LNCAP (cell line): ENCODE measurements at regions not wholly inside any gene's neighbourhood (a gene's known extent, or its start where the extent isn't known, plus 50 kb on each side); places are given as distances from the start of the nearest gene placed in this dataset.

Source experiments
- TF ChIP-seq, protein P1 (sequence below): fragments of 450-650 bp; IDR thresholded peaks from 2 replicates; pipeline ENCODE4 v1.5.1; 2017; ENCODE audit warnings: mild to moderate bottlenecking

DNA sequence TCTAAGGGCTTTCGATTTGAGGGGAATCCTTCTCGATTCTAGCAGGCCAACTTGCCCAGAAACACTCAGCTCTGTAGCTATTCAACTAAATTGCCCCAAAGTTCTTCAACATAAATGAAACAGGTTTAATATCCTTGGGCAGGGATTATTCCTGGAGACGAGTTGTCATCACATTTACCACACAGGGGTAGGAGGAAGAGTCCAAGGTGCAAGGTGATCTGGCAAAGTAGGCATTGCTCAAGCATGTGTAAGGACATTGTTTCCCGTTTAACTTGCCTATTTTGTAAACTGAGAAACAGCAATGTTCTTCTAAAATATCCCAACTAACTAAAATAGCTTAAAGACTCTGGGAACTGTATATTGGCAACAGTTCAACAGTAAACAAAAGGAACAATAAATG, 814.3 kb downstream of the BCL11A start:
- TF ChIP-seq, protein P1, sequence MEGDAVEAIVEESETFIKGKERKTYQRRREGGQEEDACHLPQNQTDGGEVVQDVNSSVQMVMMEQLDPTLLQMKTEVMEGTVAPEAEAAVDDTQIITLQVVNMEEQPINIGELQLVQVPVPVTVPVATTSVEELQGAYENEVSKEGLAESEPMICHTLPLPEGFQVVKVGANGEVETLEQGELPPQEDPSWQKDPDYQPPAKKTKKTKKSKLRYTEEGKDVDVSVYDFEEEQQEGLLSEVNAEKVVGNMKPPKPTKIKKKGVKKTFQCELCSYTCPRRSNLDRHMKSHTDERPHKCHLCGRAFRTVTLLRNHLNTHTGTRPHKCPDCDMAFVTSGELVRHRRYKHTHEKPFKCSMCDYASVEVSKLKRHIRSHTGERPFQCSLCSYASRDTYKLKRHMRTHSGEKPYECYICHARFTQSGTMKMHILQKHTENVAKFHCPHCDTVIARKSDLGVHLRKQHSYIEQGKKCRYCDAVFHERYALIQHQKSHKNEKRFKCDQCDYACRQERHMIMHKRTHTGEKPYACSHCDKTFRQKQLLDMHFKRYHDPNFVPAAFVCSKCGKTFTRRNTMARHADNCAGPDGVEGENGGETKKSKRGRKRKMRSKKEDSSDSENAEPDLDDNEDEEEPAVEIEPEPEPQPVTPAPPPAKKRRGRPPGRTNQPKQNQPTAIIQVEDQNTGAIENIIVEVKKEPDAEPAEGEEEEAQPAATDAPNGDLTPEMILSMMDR: no peak

DNA sequence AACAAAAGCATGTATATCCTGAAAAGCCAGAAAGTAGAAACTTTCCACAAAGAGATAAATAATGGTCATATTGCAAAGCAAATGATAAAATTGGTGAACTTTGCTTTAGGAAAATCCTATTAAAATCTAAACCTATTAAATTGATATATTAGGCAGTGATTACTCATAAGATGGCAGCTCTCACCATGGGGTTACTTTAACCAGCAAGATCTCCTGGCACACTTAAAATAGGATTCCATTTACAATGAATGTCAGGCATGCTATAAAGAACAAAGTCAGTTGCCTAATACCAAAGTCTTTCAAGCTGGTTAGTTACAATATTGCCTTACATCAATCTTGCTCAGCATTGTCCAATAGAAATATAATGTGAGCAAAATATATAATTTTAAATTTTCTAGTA, 816.2 kb downstream of the BCL11A start:
- TF ChIP-seq, protein P1: no peak

DNA sequence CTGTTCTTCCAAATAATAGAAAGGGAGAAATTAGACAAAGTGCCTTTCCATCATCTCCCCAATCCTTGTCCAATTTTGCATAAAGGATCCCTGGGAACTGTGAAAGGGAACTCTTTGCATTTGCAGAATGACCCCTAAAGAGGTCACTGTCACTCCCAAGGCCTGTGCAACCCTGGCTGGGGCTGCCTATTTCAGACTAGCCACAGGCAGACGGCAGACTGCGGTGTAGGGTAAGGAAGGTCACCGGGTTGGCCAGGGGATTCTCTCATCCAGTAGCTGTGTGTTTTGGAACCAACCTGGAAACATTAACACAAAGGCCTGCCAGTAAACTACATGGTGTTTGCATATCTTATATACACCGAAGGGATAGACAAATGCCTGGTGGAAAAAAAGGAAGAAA, 818.7 kb downstream of the BCL11A start:
- TF ChIP-seq, protein P1: no peak

DNA sequence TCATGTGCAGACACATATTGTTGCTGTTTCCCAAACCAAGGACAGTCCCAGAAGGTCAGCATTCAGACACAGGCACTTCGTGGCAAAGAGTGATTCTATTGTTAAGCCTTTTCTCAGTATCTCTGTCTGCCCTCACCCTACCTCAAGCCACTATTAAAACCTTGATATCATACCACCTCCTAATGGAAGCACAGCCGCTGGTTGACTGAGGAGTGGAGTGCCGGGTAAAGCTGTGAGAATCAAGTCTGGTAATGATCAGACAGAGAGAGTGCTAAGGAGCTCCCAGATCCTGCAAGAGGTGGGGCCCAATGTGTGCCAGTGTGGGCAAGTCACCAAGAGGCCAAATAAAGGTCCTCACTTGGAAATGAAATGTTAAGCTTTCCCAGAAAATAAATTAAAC, 819.5 kb downstream of the BCL11A start:
- TF ChIP-seq, protein P1: no peak

DNA sequence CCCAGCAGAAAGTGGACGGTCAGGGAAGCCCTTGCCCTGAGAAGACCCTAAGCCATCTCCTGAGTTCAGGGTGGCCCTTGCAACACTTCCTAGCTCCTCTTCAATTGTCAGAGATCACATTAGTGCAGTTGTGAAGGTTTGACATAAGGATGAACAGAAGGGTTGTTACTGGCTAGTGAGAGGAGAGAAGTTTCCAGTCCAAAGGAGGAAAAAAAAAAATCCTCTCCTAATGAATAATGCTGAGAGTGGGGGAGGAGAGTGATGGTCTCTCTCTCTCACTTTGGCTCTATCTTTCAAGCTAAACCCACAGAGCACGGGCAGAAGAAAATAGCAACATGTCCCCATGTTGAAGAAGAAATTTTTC, 819.9 kb downstream of the BCL11A start:
- TF ChIP-seq, protein P1: no peak

DNA sequence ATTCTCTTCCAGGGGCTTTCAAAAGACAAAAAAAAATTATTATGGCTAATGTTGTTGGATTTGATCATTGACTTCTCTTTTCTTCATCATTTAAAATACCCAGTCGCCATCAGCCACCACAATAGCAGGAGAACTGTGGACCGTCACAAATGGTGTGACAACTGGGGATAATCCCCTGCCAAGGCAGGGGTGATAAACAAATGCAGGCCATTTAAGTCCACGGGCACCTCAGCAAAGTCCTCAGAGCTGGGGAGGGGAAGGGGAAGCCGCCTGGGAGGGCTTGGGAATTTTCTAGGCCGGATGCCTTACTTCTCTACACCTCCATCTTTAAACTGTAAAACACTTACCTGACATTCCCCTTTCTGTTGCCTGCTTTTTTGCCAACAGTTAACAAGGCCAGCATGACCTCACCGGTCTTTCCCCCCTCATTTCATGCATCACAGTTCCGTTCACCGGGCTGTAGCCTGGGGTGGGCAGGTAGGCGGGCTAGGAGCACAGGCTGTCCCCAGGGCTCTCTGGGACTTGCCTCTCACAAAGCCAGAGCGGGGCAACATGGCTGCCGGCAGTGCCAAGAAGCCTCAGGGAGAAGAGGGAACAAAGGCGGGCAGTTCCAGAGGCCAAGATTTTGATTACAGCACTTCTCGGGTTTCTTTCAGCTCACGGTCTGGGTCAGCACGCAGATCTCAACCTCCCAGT, 820.4 kb downstream of the BCL11A start:
- TF ChIP-seq, protein P1: no peak

DNA sequence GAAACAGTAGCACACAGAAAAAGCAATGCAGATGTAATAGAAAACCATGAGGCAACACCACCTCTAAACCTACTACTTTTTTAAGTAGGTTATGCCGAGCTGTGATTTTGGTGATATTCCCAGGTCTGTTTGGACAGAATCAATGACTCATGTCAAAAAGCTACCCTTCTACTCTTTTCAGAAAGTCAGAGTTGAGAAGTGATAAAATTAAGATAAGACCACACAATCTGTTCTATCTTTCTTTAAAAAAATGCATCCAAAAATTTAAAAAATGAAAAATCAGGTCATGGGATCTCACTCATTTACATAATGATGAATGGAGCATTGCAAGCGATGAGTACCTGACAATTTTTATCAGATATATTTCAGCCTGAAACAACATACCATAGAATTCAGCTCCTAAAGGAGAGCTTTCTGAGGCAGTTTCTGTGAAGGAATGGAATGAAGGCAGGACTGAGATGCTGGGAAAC, 826.3 kb downstream of the BCL11A start:
- TF ChIP-seq, protein P1: no peak
